ENCODE measurements at regions not wholly inside any gene's neighbourhood (a gene's known extent, or its start where the extent isn't known, plus 50 kb on each side); places are given as distances from the start of the nearest gene placed in this dataset.

- ChIA-PET POLR2A (no interaction called here), CTCF (no interaction called here)
- in situ Hi-C loops (cut with HindIII; ENCODE audit: low pct_unique_long_range_greater_than_20kb, low sequenced_read_pairs): no loop called here
- no peak overlapping the region for H3K27ac ChIP-seq (ENCODE audit: low read length)
- ATAC-seq (no peak), DNase-seq (ENCODE audit: low read depth, low spot score) (no peak)
- TF ChIP-seq POLR2AphosphoS5 (IDR thresholded peaks at IDR 0.05; ENCODE audit: low read depth, low read length) (no peak), SIN3A (IDR thresholded peaks at IDR 0.05; ENCODE audit: borderline replicate concordance, insufficient read depth, low read depth, low read length) (no peak), TCF7L2 (IDR thresholded peaks at IDR 0.05; ENCODE audit: low read depth, low read length) (no peak), REST (IDR thresholded peaks at IDR 0.05; ENCODE audit: insufficient read depth in 1 of 2, low read depth in 2 of 2, low read length in 1 of 2) (no peak)
- TF ChIP-seq, protein P1, sequence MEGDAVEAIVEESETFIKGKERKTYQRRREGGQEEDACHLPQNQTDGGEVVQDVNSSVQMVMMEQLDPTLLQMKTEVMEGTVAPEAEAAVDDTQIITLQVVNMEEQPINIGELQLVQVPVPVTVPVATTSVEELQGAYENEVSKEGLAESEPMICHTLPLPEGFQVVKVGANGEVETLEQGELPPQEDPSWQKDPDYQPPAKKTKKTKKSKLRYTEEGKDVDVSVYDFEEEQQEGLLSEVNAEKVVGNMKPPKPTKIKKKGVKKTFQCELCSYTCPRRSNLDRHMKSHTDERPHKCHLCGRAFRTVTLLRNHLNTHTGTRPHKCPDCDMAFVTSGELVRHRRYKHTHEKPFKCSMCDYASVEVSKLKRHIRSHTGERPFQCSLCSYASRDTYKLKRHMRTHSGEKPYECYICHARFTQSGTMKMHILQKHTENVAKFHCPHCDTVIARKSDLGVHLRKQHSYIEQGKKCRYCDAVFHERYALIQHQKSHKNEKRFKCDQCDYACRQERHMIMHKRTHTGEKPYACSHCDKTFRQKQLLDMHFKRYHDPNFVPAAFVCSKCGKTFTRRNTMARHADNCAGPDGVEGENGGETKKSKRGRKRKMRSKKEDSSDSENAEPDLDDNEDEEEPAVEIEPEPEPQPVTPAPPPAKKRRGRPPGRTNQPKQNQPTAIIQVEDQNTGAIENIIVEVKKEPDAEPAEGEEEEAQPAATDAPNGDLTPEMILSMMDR (IDR thresholded peaks at IDR 0.05): no peak
- no peaks in the 10 kb centered on the region for H3K27me3 ChIP-seq (ENCODE audit: control insufficient read depth, insufficient read depth, low read length)
- no peak overlapping the region for H3K4me3 ChIP-seq (ENCODE audit: low read depth in 2 of 2, low read length in 2 of 2)
- no peaks in the 10 kb centered on the region for H3K36me3 ChIP-seq (ENCODE audit: control insufficient read depth, insufficient read depth, low read length)
- intact Hi-C loops (cut with micrococcal nuclease; ENCODE audit: unreplicated experiment): no loop called here
- H3K4me1 ChIP-seq (ENCODE audit: control insufficient read depth, insufficient read depth, low read length): no peaks in the 10 kb centered on the region
- H3K9me3 ChIP-seq (ENCODE audit: control insufficient read depth, insufficient read depth, low read depth, low read length): no peaks in the 10 kb centered on the region
- BruUV-seq (replicated peaks): no TSS peak
Observed at GRCh38 chr20:29740951-29741593, 1516.4 kb upstream of the DEFB115 start.

DNA sequence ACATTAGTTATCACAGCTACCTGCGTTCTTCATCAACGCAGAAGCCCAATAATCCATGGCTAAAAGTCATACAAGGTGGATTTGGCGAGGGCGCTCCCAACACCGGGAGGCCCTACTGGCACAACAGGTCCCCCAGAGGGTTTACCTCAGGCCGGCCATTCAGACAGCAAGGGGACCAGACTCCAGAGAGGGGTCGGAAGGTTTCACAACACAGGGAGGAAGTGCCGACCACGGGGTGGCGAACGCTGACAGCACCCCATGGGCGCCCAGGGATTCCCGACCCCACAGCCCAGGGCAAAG is 1515.9 kb upstream of the DEFB115 start:
- H3K27me3 ChIP-seq (ENCODE audit: control insufficient read depth, insufficient read depth, low read length): no peaks in the 10 kb centered on the region
- ATAC-seq (no peak), DNase-seq (ENCODE audit: low read depth, low spot score) (no peak)
- no peak overlapping the region for H3K4me3 ChIP-seq (ENCODE audit: low read depth in 2 of 2, low read length in 2 of 2)
- CTCF ChIA-PET: no interaction called here
- no peak overlapping the region for H3K27ac ChIP-seq (ENCODE audit: low read length)
- BruUV-seq (replicated peaks): no TSS peak
- TF ChIP-seq TCF7L2 (IDR thresholded peaks at IDR 0.05; ENCODE audit: low read depth, low read length) (no peak), POLR2AphosphoS5 (IDR thresholded peaks at IDR 0.05; ENCODE audit: low read depth, low read length) (no peak), REST (IDR thresholded peaks at IDR 0.05; ENCODE audit: insufficient read depth in 1 of 2, low read depth in 2 of 2, low read length in 1 of 2) (no peak), SIN3A (IDR thresholded peaks at IDR 0.05; ENCODE audit: borderline replicate concordance, insufficient read depth, low read depth, low read length) (no peak)
- TF ChIP-seq, protein P1 (IDR thresholded peaks at IDR 0.05): no peak
- H3K9me3 ChIP-seq (ENCODE audit: control insufficient read depth, insufficient read depth, low read depth, low read length): no peaks in the 10 kb centered on the region
- no peaks in the 10 kb centered on the region for H3K4me1 ChIP-seq (ENCODE audit: control insufficient read depth, insufficient read depth, low read length)
- intact Hi-C loops (cut with micrococcal nuclease; ENCODE audit: unreplicated experiment) (no loop called here), in situ Hi-C loops (cut with HindIII; ENCODE audit: low pct_unique_long_range_greater_than_20kb, low sequenced_read_pairs) (no loop called here)
- no peaks in the 10 kb centered on the region for H3K36me3 ChIP-seq (ENCODE audit: control insufficient read depth, insufficient read depth, low read length)
- POLR2A ChIA-PET: no interaction called here

Data from Panc1 (cell line).